Right kidney (tissue), 1 donor: ENCODE measurements at regions not wholly inside any gene's neighbourhood (a gene's known extent, or its start where the extent isn't known, plus 50 kb on each side); places are given as distances from the start of the nearest gene placed in this dataset.

ENCODE experiments used
- DNase-seq: peaks from one replicate; pipeline ENCODE4 v3.0.0-alpha.2; 2016

DNA sequence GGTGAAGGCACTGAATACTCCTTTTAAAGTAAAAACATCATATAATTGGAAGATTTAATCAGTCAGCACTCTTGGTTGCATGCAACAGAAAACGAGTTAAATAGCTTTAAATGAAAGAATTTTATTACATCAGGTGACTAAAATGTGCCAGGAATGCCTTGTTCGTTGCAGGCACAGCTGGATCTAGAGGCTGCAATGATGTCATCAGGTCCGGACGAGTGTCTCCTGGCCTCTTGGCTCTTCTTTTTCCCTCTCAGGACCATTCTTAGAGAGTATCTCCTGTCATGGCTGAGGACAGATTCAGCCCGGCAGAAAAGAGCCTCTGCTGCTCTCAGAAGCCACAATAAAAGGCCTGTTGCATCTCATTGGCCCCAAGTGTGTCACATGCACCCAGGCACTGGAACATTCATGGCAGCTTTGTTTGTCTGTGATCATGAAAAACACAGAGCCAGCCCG is 510.7 kb upstream of the SULF2 start:
- DNase-seq = no peak

DNA sequence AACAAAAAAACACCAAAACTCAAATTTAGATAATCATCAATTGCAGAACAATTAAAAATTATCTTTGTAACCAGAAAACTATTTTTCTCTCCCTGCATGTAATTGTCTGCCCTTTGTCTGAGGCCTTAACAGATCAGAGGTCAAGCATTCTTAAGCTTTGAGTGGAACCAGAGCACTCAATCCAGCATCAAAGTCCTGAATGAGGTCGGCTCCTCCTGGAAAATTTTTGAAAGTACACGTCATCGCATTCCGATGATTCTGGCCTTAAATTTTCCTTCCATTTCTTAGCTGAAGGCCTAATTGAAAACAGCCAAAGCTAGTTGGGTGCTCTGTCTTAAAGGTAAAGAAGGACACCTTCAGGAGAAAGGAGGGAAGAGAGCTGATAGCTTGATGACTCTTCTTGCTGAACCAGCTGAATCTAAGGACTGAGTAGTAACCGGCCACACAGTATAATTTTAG is 510.2 kb upstream of the SULF2 start:
- peak; percentile 42 for DNase-seq

DNA sequence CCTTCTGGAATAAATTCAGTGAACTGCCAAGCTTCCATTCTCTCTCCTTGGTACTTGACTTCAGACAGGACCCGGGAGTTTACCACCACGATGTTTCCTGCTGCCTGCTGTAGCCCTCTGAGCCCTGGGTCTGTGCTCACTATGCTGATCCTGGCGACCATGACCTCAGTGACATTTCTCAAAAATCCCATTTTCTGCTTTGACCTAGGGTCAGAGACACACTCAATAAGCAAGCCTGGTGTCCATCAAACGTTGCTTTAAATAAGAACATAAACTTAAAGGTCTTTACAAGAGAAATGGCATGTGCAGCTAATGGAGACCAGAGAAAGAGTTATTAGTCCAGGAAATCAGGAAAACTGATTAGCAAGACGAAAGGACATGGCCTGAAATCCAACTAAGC is 509.7 kb upstream of the SULF2 start:
- no peak for DNase-seq

DNA sequence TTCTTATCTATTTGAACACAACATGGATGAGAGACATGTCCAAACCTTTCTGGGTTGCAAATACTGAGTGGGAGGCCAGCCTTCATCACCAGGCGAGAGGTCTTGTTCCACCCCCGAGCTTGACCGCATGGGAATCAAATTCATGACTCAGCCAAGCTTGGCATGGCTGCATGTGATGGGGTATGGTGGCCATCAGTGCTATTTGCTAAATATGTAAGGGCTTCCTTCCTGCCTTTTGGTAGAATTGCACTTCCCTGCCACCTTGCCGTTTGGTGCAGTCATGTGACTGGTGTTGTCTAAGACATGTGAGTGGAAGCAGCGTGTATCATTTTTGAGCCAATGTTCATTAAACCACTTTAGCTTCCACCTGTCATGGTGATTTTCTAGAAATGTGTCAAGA is 508.9 kb upstream of the SULF2 start:
- no peak for DNase-seq

GRCh38 chr20:48293671-48294070 is 508.4 kb upstream of the SULF2 start:
- DNase-seq = no peak

- no peak for DNase-seq
These were observed 507.5 kb upstream of the SULF2 start for GRCh38 chr20:48292806-48293205.

- no peak for DNase-seq
These were observed 506.6 kb upstream of the SULF2 start for GRCh38 chr20:48291896-48292295.

DNA sequence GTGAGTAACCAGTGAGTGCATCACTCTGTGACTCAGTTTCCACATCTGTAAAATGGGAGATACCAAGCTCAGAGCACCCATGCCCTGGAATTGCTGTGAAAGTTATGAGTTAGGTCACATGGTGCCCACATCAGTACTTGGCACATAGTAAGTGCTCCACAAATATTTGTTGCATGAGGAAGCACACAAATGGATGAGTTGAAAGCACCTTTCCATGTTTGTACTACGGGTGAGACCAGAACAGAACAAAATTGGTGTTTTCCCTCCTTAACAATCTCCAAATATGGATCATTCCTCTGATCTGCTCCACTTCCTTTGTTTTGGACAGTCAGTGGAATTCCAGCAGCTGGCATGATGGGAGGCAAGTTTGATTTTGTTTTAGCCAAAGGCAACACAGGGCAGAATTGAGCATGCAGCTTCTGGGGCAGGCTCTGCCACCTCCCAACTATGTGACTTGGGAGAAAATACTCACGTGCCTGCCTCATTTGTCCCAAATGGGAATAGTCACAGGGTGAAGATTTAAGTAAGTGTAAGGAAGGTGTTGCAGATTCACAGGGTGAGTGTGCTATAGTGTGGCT is 503.7 kb upstream of the SULF2 start:
- no peak for DNase-seq

- DNase-seq = no peak
These were observed 502.4 kb upstream of the SULF2 start for GRCh38 chr20:48287552-48288170.

GRCh38 chr20:48287021-48287494 is 501.8 kb upstream of the SULF2 start:
- no peak for DNase-seq

GRCh38 chr20:48286601-48287000 is 501.3 kb upstream of the SULF2 start:
- no peak for DNase-seq

DNA sequence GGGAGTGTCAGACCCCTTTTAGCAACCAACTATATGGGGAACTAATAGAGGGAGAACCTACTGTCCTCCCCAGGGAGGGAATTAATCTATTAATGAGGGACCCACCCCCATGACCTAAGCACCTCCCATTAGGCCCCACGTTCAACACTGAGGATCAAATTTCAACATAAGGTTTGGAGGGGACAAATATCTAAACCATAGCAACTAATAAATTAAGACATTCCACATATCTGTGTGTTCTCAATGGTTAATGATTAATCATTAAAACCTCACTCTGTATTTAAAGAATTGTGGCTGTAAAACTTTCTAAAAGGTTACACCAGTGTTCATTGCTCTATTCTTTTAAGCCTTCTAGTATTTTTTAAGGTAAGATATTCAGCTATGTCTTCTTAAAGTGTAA is 500.4 kb upstream of the SULF2 start:
- no peak for DNase-seq

GRCh38 chr20:48284837-48285236 is 499.6 kb upstream of the SULF2 start:
- no peak for DNase-seq

GRCh38 chr20:48284315-48284714 is 499.0 kb upstream of the SULF2 start:
- DNase-seq = no peak

- DNase-seq = no peak
These were observed 498.3 kb upstream of the SULF2 start for GRCh38 chr20:48283470-48284110.

DNA sequence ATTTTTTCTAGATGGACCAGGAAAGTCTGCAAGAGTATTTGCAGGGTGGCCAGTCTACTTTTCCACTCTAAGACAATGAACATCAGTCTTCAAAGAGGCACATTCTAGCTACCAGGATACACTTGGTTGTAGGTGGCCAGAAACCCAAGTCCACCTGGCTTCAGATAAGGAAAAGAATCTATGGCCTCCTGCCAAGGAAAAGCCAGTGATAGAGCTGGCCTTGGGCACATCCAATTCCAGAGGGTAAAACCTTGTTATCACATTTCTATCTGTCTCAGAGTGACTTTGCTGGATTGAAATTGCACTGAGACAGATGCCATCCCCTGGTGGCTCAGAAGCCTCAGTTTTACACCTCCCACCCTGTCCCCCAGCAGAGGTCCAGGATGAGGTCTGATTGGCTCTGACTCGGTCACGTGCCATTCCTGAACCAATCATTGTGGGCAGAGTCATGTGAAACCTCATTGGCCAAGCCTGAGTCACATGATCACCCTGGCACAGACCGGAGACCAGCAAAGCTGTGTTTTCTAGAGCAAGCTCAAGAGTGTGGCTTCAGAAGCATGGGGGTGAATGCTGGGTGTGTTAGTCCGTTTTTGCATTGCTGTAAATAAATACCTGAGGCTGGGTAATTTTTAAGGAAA is 497.4 kb upstream of the SULF2 start:
- DNase-seq = no peak

- no peak for DNase-seq
These were observed 496.2 kb upstream of the SULF2 start for GRCh38 chr20:48281501-48281900.

GRCh38 chr20:48278961-48279481 is 493.7 kb upstream of the SULF2 start:
- DNase-seq = no peak

GRCh38 chr20:48277266-48277665 is 492.0 kb upstream of the SULF2 start:
- DNase-seq = no peak

GRCh38 chr20:48276021-48276342 is 490.7 kb upstream of the SULF2 start:
- DNase-seq = no peak

- no peak for DNase-seq
These were observed 490.2 kb upstream of the SULF2 start for GRCh38 chr20:48275286-48276020.

GRCh38 chr20:48273843-48274242 is 488.6 kb upstream of the SULF2 start:
- no peak for DNase-seq

- DNase-seq = no peak
These were observed 485.6 kb upstream of the SULF2 start for GRCh38 chr20:48270885-48271284.
